ENCODE measurements at regions not wholly inside any gene's neighbourhood (a gene's known extent, or its start where the extent isn't known, plus 50 kb on each side); places are given as distances from the start of the nearest gene placed in this dataset.

DNA sequence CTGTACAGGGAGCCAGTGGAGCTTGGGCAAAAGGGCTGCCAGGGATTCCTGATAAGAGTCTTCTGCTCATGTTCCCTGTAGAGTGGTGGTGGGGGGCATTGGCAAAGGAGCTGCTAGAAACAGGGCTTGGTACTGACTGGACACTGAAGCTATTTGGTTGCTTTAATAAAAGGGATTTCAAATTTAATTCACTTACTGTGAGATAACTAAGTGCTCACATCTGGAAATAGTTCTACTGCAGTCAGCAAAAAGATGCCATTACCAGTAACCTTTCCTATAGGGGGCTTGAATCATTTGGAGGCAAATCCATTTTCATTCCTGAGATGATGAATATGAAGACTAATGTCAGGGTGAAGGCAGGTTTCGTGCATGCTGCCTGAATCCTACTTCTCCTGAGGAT, 94.3 kb upstream of the DOCK10 start:
- TF ChIP-seq, protein P1, sequence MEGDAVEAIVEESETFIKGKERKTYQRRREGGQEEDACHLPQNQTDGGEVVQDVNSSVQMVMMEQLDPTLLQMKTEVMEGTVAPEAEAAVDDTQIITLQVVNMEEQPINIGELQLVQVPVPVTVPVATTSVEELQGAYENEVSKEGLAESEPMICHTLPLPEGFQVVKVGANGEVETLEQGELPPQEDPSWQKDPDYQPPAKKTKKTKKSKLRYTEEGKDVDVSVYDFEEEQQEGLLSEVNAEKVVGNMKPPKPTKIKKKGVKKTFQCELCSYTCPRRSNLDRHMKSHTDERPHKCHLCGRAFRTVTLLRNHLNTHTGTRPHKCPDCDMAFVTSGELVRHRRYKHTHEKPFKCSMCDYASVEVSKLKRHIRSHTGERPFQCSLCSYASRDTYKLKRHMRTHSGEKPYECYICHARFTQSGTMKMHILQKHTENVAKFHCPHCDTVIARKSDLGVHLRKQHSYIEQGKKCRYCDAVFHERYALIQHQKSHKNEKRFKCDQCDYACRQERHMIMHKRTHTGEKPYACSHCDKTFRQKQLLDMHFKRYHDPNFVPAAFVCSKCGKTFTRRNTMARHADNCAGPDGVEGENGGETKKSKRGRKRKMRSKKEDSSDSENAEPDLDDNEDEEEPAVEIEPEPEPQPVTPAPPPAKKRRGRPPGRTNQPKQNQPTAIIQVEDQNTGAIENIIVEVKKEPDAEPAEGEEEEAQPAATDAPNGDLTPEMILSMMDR (IDR thresholded peaks at IDR 0.05), result no peak
- no peak for TF ChIP-seq POLR2A (IDR thresholded peaks at IDR 0.05)
- TF ChIP-seq POLR2AphosphoS5 (IDR thresholded peaks at IDR 0.05), result no peak

Data from upper lobe of left lung (tissue), 4 donors.